Karpas-422 (cell line): ENCODE measurements at regions not wholly inside any gene's neighbourhood (a gene's known extent, or its start where the extent isn't known, plus 50 kb on each side); places are given as distances from the start of the nearest gene placed in this dataset.

ENCODE experiments used
- DNase-seq: peaks from one replicate; pipeline ENCODE4 v3.0.0-alpha.2; 2015
- H2AFZ ChIP-seq: fragments of 200-600 bp; sonication (generic); 2 replicates; pipeline ENCODE4 v1.6.1; 2014; ENCODE audit warnings: antibody characterized with exemption, low read length, mixed read lengths
- H3K27ac ChIP-seq: fragments of 200-600 bp; sonication (generic); 2 replicates; pipeline ENCODE4 v1.5.1; 2014; ENCODE audit warnings: mild to moderate bottlenecking, low read length, moderate library complexity
- H3K27me3 ChIP-seq: fragments of 200-600 bp; sonication (generic); 2 replicates; pipeline ENCODE4 v1.6.1; 2014; ENCODE audit warnings: low read length, mixed read lengths
- H3K36me3 ChIP-seq: fragments of 200-600 bp; sonication (generic); 2 replicates; pipeline ENCODE4 v1.6.1; 2014; ENCODE audit warnings: low read length, mixed read lengths; ENCODE audit not compliant: insufficient read depth
- H3K4me1 ChIP-seq: fragments of 200-600 bp; sonication (generic); 2 replicates; pipeline ENCODE4 v1.6.1; 2014; ENCODE audit warnings: mild to moderate bottlenecking, low read length, mixed read lengths
- H3K4me2 ChIP-seq: fragments of 200-600 bp; sonication (generic); 2 replicates; pipeline ENCODE4 v1.6.1; 2014; ENCODE audit warnings: low read length, low read depth, mild to moderate bottlenecking; ENCODE audit not compliant: poor library complexity, severe bottlenecking
- H3K4me3 ChIP-seq: fragments of 200-600 bp; sonication (generic); 2 replicates; pipeline ENCODE4 v1.5.1; 2014; ENCODE audit warnings: mild to moderate bottlenecking, antibody characterized with exemption, low read length, mixed read lengths
- H3K79me2 ChIP-seq: fragments of 200-600 bp; sonication (generic); 2 replicates; pipeline ENCODE4 v1.6.1; 2014; ENCODE audit warnings: mild to moderate bottlenecking, low read length, mixed read lengths
- H3K9ac ChIP-seq: fragments of 200-600 bp; sonication (generic); 2 replicates; pipeline ENCODE4 v1.6.0; 2014; ENCODE audit warnings: low read length
- H3K9me2 ChIP-seq: fragments of 200-600 bp; sonication (generic), shearing (Covaris generic); replicated peaks from 2 replicates; pipeline ENCODE4 v1.6.0; 2014; ENCODE audit warnings: mild to moderate bottlenecking, low read length, moderate library complexity; ENCODE audit not compliant: insufficient read depth
- H3K9me3 ChIP-seq: fragments of 300-700, 200-600 bp; sonication (generic); 2 replicates; pipeline ENCODE4 v1.6.1; 2014; ENCODE audit warnings: low read length, mixed read lengths
- H4K20me1 ChIP-seq: fragments of 200-600 bp; sonication (generic); 2 replicates; pipeline ENCODE4 v1.6.1; 2014; ENCODE audit warnings: mild to moderate bottlenecking, antibody characterized with exemption, low read length, low read depth; ENCODE audit not compliant: insufficient read depth

GRCh38 chr13:50277127-50277526, 261.9 kb downstream of the KCNRG start:
- H4K20me1 ChIP-seq, result no peaks in the 10 kb centered on the region
- no peak overlapping the region for H3K27ac ChIP-seq
- no peak for DNase-seq
- H3K4me3 ChIP-seq, result no peak overlapping the region
- no peaks in the 10 kb centered on the region for H3K79me2 ChIP-seq
- H3K4me1 ChIP-seq, result no peaks in the 10 kb centered on the region; the same call in none of the 2 replicates
- no peaks in the 10 kb centered on the region for H3K9me3 ChIP-seq
- H3K9me2 ChIP-seq, result no peaks in the 10 kb centered on the region
- no peaks in the 10 kb centered on the region for H3K27me3 ChIP-seq
- no peak overlapping the region for H2AFZ ChIP-seq
- H3K4me2 ChIP-seq, result no peak overlapping the region
- no peak overlapping the region for H3K9ac ChIP-seq
- no peaks in the 10 kb centered on the region for H3K36me3 ChIP-seq

GRCh38 chr13:50277906-50278305, 262.7 kb downstream of the KCNRG start:
- Histone ChIP-seq H3K27me3 (no peaks in the 10 kb centered on the region), H3K4me2 (no peak overlapping the region), H4K20me1 (no peaks in the 10 kb centered on the region), H3K36me3 (no peaks in the 10 kb centered on the region), H3K4me3 (no peak overlapping the region), H3K27ac (no peak overlapping the region), H3K4me1 (no peaks in the 10 kb centered on the region; the same call in 1 of the 2 replicates), H3K9me3 (no peaks in the 10 kb centered on the region), H3K9ac (no peak overlapping the region), H3K79me2 (no peaks in the 10 kb centered on the region), H2AFZ (no peak overlapping the region), H3K9me2 (no peaks in the 10 kb centered on the region)
- no peak for DNase-seq

DNA sequence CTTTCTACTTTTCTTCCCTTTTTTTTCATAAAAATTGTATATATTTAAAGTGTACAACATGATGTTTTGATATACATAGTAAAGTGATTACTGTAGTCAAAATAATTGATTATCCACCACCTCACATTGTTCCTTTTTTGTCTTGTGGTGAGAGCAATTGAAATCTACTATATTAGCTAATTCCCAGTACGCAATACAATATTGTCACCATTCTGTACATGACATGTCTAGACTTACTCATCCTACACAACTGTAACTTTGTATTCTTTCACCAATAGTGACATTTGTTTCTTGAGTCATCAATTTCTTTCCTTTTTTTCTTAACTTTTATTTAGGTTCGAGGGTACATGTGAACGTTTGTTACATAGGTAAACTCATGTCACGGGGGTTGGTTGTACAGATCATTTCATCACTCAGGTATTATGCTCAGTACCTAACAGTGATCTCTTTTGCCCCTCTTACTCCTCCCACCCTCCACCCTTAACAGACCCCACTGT, 265.2 kb downstream of the KCNRG start:
- Histone ChIP-seq H3K4me2 (no peak overlapping the region), H2AFZ (no peak overlapping the region), H3K4me3 (no peak overlapping the region), H3K4me1 (peaks cover 3% of the 10 kb centered on the region; the same call in 1 of the 2 replicates), H4K20me1 (no peaks in the 10 kb centered on the region), H3K9ac (no peak overlapping the region), H3K9me3 (no peaks in the 10 kb centered on the region), H3K9me2 (no peaks in the 10 kb centered on the region), H3K36me3 (no peaks in the 10 kb centered on the region), H3K79me2 (no peaks in the 10 kb centered on the region), H3K27me3 (0 out of 2 replicates have a peak, but pooled peaks cover 4% of the 10 kb centered on the region), H3K27ac (no peak overlapping the region)
- DNase-seq, result no peak

GRCh38 chr13:50282016-50282415, 266.8 kb downstream of the KCNRG start:
- DNase-seq, result no peak
- no peak overlapping the region for H2AFZ ChIP-seq
- no peaks in the 10 kb centered on the region for H3K9me3 ChIP-seq
- no peak overlapping the region for H3K4me3 ChIP-seq
- no peaks in the 10 kb centered on the region for H3K9me2 ChIP-seq
- no peaks in the 10 kb centered on the region for H4K20me1 ChIP-seq
- H3K36me3 ChIP-seq, result no peaks in the 10 kb centered on the region
- no peak overlapping the region for H3K4me2 ChIP-seq
- H3K4me1 ChIP-seq, result peaks cover 15% of the 10 kb centered on the region
- H3K27ac ChIP-seq, result no peak overlapping the region
- no peak overlapping the region for H3K9ac ChIP-seq
- H3K79me2 ChIP-seq, result no peaks in the 10 kb centered on the region
- 0 out of 2 replicates have a peak, but pooled peaks cover 4% of the 10 kb centered on the region for H3K27me3 ChIP-seq

- Histone ChIP-seq H3K4me1 (peaks cover 19% of the 10 kb centered on the region), H3K4me2 (no peak overlapping the region), H3K9me2 (no peaks in the 10 kb centered on the region), H3K79me2 (no peaks in the 10 kb centered on the region), H3K4me3 (no peak overlapping the region), H3K27ac (no peak overlapping the region), H2AFZ (no peak overlapping the region), H3K9ac (no peak overlapping the region), H3K27me3 (0 out of 2 replicates have a peak, but pooled peaks cover 4% of the 10 kb centered on the region), H3K9me3 (no peaks in the 10 kb centered on the region), H4K20me1 (no peaks in the 10 kb centered on the region), H3K36me3 (no peaks in the 10 kb centered on the region)
- DNase-seq, result no peak
Observed at GRCh38 chr13:50283017-50283416, 267.8 kb downstream of the KCNRG start.

DNA sequence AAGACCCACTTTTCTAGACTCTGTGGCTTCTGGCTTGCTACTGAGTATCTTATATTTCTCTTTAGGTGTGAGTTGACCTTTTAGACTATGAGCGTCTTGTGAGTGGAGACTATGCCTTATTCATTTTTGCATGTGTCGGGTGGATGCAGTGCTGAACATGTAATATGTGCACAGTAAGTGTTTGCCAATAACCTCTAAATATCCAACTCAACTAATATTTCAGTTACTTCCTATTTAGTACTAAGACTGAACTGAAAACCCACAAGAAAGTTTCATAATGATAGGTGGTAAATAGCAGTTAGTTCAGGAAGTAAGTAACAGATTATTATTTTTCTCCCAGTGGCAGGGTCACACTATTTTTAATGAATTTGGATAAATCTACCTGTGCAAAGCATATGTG, 269.3 kb downstream of the KCNRG start:
- Histone ChIP-seq H3K4me2 (no peak overlapping the region), H2AFZ (no peak overlapping the region), H3K36me3 (no peaks in the 10 kb centered on the region), H3K4me1 (peaks cover 19% of the 10 kb centered on the region), H3K27me3 (0 out of 2 replicates have a peak, but pooled peaks cover 4% of the 10 kb centered on the region), H3K4me3 (no peak overlapping the region), H3K9me2 (no peaks in the 10 kb centered on the region), H3K9ac (no peak overlapping the region), H3K9me3 (no peaks in the 10 kb centered on the region), H3K27ac (no peak overlapping the region), H3K79me2 (no peaks in the 10 kb centered on the region), H4K20me1 (no peaks in the 10 kb centered on the region)
- no peak for DNase-seq

DNA sequence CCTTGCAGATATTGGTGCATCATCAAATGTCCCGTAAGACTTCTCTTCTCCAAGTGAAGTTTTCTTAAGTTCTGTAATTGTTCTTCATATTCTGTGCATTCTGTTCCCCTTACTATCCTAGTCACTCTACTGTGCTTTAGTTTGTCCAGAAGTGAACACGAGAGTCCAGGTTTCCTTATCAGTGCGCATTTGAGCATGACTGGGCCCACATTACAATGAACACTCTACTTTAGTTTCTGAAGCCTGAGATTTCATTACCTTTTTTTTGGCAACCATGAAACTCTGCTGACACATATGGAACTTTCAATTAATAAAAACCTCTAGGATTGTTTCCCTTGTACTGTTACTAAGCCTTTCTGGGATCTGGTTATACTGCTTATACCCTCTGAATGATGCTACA, 270.0 kb downstream of the KCNRG start:
- Histone ChIP-seq H4K20me1 (no peaks in the 10 kb centered on the region), H3K27ac (no peak overlapping the region), H3K4me3 (no peak overlapping the region), H3K4me2 (no peak overlapping the region), H3K27me3 (0 out of 2 replicates have a peak, but pooled peaks cover 4% of the 10 kb centered on the region), H3K9me2 (no peaks in the 10 kb centered on the region), H3K9me3 (no peaks in the 10 kb centered on the region), H3K9ac (no peak overlapping the region), H2AFZ (no peak overlapping the region), H3K36me3 (no peaks in the 10 kb centered on the region), H3K79me2 (no peaks in the 10 kb centered on the region), H3K4me1 (peaks cover 19% of the 10 kb centered on the region)
- no peak for DNase-seq

DNA sequence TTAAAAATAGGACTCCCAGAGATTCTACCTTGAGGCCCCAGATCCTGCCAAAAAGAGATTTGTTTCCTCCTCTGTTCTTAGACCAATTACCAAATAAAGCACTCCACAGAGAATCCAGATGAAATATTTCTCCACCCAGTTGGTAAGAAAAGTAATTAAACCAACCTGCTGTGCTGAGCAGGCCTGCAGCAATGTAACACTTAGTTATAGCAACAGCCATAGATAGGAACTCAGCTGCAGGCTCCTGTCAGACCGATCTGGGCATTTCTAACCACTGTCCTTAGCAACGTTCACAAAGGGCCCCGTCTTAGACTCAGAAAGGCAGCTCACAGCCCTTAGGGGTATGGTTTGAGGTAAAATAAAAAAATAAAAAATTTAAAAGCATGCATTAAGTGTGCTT, 271.1 kb downstream of the KCNRG start:
- no peak for DNase-seq

More for the DNA sequence above, 271.1 kb downstream of the KCNRG start:
- Histone ChIP-seq H3K79me2 (no peaks in the 10 kb centered on the region), H3K4me1 (peaks cover 19% of the 10 kb centered on the region), H3K9me3 (no peaks in the 10 kb centered on the region), H3K27me3 (0 out of 2 replicates have a peak, but pooled peaks cover 4% of the 10 kb centered on the region), H3K36me3 (no peaks in the 10 kb centered on the region), H3K9ac (0 out of 2 replicates have a peak overlapping the region, but pooled peaks have one; percentile 6), H3K9me2 (no peaks in the 10 kb centered on the region), H2AFZ (peak overlapping the region; percentile 53; the same call in 1 of the 2 replicates), H3K4me2 (no peak overlapping the region), H3K4me3 (no peak overlapping the region), H4K20me1 (no peaks in the 10 kb centered on the region), H3K27ac (no peak overlapping the region)
